Tibial nerve (tissue), 4 donors: ENCODE measurements at regions not wholly inside any gene's neighbourhood (a gene's known extent, or its start where the extent isn't known, plus 50 kb on each side); places are given as distances from the start of the nearest gene placed in this dataset.
"Not testable (repeated sequence)": the region's sequence is repeated elsewhere in the genome, so short reads cannot be mapped to it uniquely, and the experiment has no call there.

Experiments used
- DNase-seq, 2 donors: peaks; one replicate each; pipeline ENCODE4 v3.0.0-alpha.2; 2019; ENCODE audit warnings: low spot score in 2 of 2
- H3K27ac ChIP-seq, 4 donors: fragments of 200-600 bp; sonication (generic) in 3 of 4; one replicate each; pipeline ENCODE4 v1.5.1; 2017 to 2019; ENCODE audit warnings: mild to moderate bottlenecking in 1 of 4
- H3K27me3 ChIP-seq, 2 donors: fragments of 200-600 bp; sonication (generic) in 1 of 2; one replicate each; pipeline versions ENCODE4 v1.5.1 to v1.6.0; 2017 to 2019
- H3K36me3 ChIP-seq, 3 donors: fragments of 200-600 bp; sonication (generic); one replicate each; pipeline ENCODE4 v1.5.1; 2018 to 2019
- H3K4me1 ChIP-seq, 4 donors: fragments of 200-600 bp; sonication (generic) in 3 of 4; one replicate each; pipeline ENCODE4 v1.5.1; 2017 to 2019
- H3K4me3 ChIP-seq, 4 donors: fragments of 200-600 bp; sonication (generic) in 3 of 4; one replicate each; pipeline ENCODE4 v1.5.1; 2017 to 2019; ENCODE audit warnings: mild to moderate bottlenecking in 1 of 4, moderate library complexity in 1 of 4
- H3K9me3 ChIP-seq, 4 donors: fragments of 200-600 bp; sonication (generic) in 3 of 4; one replicate each; pipeline ENCODE4 v1.5.1; 2017 to 2019
- CTCF ChIP-seq, 5 experiments: fragments of 200-600 bp in 3 of 5; fragments of 450-650 bp in 2 of 5; sonication (generic) in 3 of 5; IDR thresholded peaks; one replicate each; pipeline ENCODE4 v1.5.1; 2016 to 2019; ENCODE audit warnings: antibody characterized with exemption in 5 of 5, mild to moderate bottlenecking in 3 of 5, moderate library complexity in 2 of 5
- EP300 ChIP-seq, 2 donors: sonication (generic); formaldehyde crosslinking; IDR thresholded peaks; one replicate each; pipeline ENCODE4 v1.6.1; 2017; ENCODE audit warnings: antibody characterized with exemption in 2 of 2, mild to moderate bottlenecking in 1 of 2
- POLR2A ChIP-seq, 2 donors: fragments of 450-650 bp; IDR thresholded peaks; one replicate each; pipeline ENCODE4 v1.6.1; 2017; ENCODE audit warnings: antibody characterized with exemption in 2 of 2, mild to moderate bottlenecking in 2 of 2, moderate library complexity in 2 of 2
- WGBS, 2 donors: methylation state at CpG; one replicate each; pipeline ENCODE4 v1.1.5; 2018; 5-methylcytosine and 5-hydroxymethylcytosine counted together

- no peaks in the 10 kb centered on the region for H3K4me1 ChIP-seq
- H3K27ac ChIP-seq, result no peak overlapping the region
- no peaks in the 10 kb centered on the region for H3K36me3 ChIP-seq
- DNase-seq, result no peak
- 80 to 86% methylated on average over 10 of the region's 10 CpGs for WGBS, 2 donors
- peaks cover 0 to 3% (median 0%) of the 10 kb centered on the region in 4 donors for H3K9me3 ChIP-seq
- H3K4me3 ChIP-seq, result no peak overlapping the region
- H3K27me3 ChIP-seq, result no peaks in the 10 kb centered on the region
- TF ChIP-seq EP300 (IDR thresholded peaks at IDR 0.05), result no peak
- TF ChIP-seq CTCF (IDR thresholded peaks at IDR 0.05), result no peak
- no peak for TF ChIP-seq POLR2A (IDR thresholded peaks at IDR 0.05)
Observed at GRCh38 chr18:14959550-14959949, 211.6 kb downstream of the ANKRD30B start.

GRCh38 chr18:14961991-14962390 lies 214.0 kb downstream of the ANKRD30B start:
- Histone ChIP-seq H3K27ac (no peak overlapping the region), H3K36me3 (no peaks in the 10 kb centered on the region), H3K9me3 (no peaks in the 10 kb centered on the region), H3K27me3 (no peaks in the 10 kb centered on the region), H3K4me1 (no peaks in the 10 kb centered on the region), H3K4me3 (no peak overlapping the region)
- TF ChIP-seq CTCF (IDR thresholded peaks at IDR 0.05), result no peak
- no peak for TF ChIP-seq EP300 (IDR thresholded peaks at IDR 0.05)
- TF ChIP-seq POLR2A (IDR thresholded peaks at IDR 0.05), result no peak
- 50 to 68% methylated on average over 5 of the region's 5 CpGs for WGBS, 2 donors
- DNase-seq, result no peak

- Histone ChIP-seq H3K27ac (no peak overlapping the region), H3K9me3 (no peaks in the 10 kb centered on the region)
- DNase-seq, result no peak
Observed at GRCh38 chr18:14962626-14963025, 214.7 kb downstream of the ANKRD30B start.

GRCh38 chr18:14963246-14963645 lies 215.3 kb downstream of the ANKRD30B start:
- H3K4me1 ChIP-seq, result no peaks in the 10 kb centered on the region
- DNase-seq, result no peak
- WGBS, 2 donors, result 84 to 94% methylated on average over 6 of the region's 6 CpGs
- H3K27me3 ChIP-seq, result no peaks in the 10 kb centered on the region
- TF ChIP-seq POLR2A (IDR thresholded peaks at IDR 0.05), result no peak
- no peaks in the 10 kb centered on the region for H3K36me3 ChIP-seq
- H3K9me3 ChIP-seq, result no peaks in the 10 kb centered on the region
- no peak overlapping the region for H3K27ac ChIP-seq
- H3K4me3 ChIP-seq, result no peak overlapping the region

More at GRCh38 chr18:14962626-14963025, 214.7 kb downstream of the ANKRD30B start:
- no peaks in the 10 kb centered on the region for H3K4me1 ChIP-seq
- WGBS, 2 donors, result 83 to 90% methylated on average over 7 to 8 of the region's 8 CpGs
- no peaks in the 10 kb centered on the region for H3K36me3 ChIP-seq
- TF ChIP-seq POLR2A (IDR thresholded peaks at IDR 0.05) (no peak), EP300 (IDR thresholded peaks at IDR 0.05) (no peak), CTCF (IDR thresholded peaks at IDR 0.05) (no peak)
- H3K27me3 ChIP-seq, result no peaks in the 10 kb centered on the region
- H3K4me3 ChIP-seq, result no peak overlapping the region

- Histone ChIP-seq H3K36me3 (no peaks in the 10 kb centered on the region), H3K27ac (no peak overlapping the region), H3K9me3 (no peaks in the 10 kb centered on the region), H3K27me3 (no peaks in the 10 kb centered on the region), H3K4me1 (no peaks in the 10 kb centered on the region), H3K4me3 (no peak overlapping the region)
- DNase-seq, result no peak
- WGBS, 2 donors, result 83 to 92% methylated on average over 6 of the region's 6 CpGs
- TF ChIP-seq POLR2A (IDR thresholded peaks at IDR 0.05) (no peak), CTCF (IDR thresholded peaks at IDR 0.05) (no peak), EP300 (IDR thresholded peaks at IDR 0.05) (no peak)
Observed at GRCh38 chr18:14964002-14964401, 216.0 kb downstream of the ANKRD30B start.

GRCh38 chr18:14964406-14964805 lies 216.4 kb downstream of the ANKRD30B start:
- Histone ChIP-seq H3K4me1 (no peaks in the 10 kb centered on the region), H3K36me3 (no peaks in the 10 kb centered on the region), H3K4me3 (no peak overlapping the region), H3K27ac (no peak overlapping the region), H3K27me3 (no peaks in the 10 kb centered on the region), H3K9me3 (no peaks in the 10 kb centered on the region)
- DNase-seq, result no peak
- TF ChIP-seq CTCF (IDR thresholded peaks at IDR 0.05) (no peak), EP300 (IDR thresholded peaks at IDR 0.05) (no peak)

GRCh38 chr18:14964976-14965375 lies 217.0 kb downstream of the ANKRD30B start:
- H3K4me3 ChIP-seq, H3K27me3 ChIP-seq, H3K27ac ChIP-seq, H3K4me1 ChIP-seq, H3K36me3 ChIP-seq, H3K9me3 ChIP-seq, DNase-seq: not testable (repeated sequence)
- 86 to 90% methylated on average over 4 of the region's 4 CpGs for WGBS, 2 donors
